IPS-NIHi7 (cell line): ENCODE measurements at regions not wholly inside any gene's neighbourhood (a gene's known extent, or its start where the extent isn't known, plus 50 kb on each side); places are given as distances from the start of the nearest gene placed in this dataset.
A peak's percentile ranks its signal among the peaks of the same experiment; 100 is the strongest.
"Not testable (repeated sequence)": the region's sequence is repeated elsewhere in the genome, so short reads cannot be mapped to it uniquely, and the experiment has no call there.

Experiments
- DNase-seq: peaks from one replicate; pipeline ENCODE4 v3.0.0; 2012; ENCODE audit warnings: mixed read lengths; ENCODE audit errors: extremely low spot score

DNA sequence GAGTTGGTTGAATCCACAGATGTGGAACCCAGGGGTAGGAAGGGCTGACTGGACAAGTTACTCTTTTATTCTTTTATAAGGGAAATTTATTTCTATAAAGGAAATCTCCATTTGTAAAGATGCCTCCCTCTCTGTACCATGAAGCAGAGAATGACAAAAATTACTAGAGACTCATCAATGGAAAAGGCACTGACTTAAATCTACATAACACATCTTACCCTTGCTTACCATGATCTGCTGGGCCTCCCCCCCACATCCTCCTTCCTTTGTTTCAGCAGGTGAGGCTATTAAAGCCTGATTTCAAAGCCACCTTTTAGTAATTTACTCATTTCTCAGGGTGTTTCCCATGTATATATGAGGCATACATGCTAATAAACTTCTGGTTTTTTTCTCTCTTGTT, 130.2 kb upstream of the HDDC2 start:
- DNase-seq = peak; percentile 23

DNA sequence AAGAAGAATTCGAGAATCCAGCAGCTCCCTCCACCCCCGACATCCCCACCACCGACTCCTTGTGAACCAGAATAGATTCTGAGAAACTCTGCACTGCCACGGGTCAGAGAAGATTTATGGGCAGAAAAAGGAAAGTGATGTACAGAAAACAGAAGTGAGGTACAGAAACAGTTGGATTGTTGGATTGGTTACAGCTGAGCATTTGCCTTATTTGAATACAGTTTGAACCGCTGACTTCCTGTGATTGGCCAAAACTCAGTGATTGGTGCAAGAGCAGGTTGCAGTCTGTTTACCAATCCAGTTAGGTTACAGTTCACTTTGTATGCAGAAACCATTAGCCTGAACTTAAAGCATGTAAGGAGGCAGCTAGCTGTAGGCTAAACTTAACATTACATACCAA, 131.2 kb upstream of the HDDC2 start:
- DNase-seq = no peak

GRCh38 chr6:125434760-125435159, 133.0 kb upstream of the HDDC2 start:
- DNase-seq = no peak

DNA sequence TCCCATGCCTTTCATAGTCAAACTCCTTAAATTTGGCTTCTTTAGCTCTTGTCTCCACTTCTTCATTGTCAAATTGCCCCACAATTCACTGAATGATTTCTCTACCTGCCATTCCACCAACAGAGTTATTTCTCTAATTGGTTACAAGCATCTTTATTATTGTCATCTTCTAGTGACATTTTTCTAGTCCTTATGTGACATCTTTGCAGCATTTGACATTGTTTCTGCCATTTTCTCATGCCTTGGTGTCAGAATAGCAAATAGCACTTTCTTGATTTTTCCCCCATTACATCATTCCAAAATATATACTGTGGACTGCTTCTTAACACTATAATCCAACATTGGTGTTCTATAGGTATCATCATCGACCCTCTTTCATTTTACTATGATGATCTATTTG, 137.7 kb upstream of the HDDC2 start:
- DNase-seq = no peak

DNA sequence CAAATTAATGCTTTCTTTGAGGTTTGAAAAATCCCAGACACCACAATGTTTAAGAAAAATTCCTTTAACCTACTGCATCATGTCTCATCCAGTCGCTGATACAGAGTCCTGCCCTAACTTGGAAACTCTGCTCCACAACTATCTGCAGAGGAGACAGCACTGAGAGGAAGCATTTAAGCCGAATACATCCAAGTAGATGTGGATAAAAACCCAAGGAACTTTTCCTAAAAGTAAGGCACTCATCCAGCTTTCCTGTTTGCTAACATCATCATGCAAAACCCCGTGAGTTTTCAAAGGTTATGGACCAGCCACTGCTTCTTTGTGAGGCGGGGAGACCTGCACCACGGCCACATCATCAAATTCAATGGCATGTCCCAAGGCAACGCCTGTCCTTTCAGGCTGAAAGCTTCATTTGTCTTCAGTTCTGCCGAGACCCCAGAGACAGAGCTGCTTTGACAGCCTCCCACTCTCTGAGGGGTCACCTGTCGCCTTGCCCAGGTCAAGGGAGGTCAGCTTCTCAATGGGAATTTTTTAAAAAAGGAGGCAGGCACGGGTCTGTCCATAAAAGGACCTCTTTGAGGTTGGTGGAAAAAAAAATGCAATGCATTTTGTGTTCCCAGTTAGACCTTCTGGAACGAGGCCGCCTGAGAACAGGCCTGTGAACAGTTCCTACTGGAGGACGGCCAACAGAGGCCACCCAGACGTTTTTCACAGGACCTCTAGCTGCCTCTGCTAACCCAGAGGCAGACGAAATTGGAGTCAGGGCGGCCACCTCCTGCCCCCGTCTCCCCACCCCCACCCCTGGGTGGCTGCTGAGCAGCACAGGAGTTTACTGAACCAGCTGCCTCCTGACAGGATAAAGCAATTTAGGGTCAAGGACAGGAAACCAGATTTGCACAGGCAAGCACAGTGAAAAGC, 142.5 kb upstream of the HDDC2 start:
- peak; percentile 31 for DNase-seq

DNA sequence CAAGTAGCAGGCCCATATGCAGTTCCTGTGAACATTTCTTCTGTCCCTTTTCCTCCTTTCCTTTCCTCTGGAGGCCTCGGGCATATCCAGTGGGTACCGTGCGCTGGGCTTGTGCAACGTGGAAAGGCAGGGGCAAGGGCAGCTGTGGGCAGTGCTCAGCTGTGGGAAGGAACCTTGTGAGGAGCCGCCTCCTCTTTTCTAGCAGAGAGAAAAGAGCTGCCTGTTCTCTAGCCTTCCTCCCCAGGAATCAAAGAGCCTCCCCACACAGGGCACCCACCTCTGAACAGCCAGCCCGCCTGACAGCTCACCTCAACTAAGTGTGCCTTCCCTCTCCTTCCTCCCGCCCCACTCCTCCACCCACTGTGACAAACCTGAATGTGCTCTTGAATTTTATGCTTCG, 143.3 kb upstream of the HDDC2 start:
- DNase-seq = no peak

- DNase-seq = no peak
Observed at GRCh38 chr6:125446011-125446410, 144.2 kb upstream of the HDDC2 start.

- no peak for DNase-seq
Observed at GRCh38 chr6:125451750-125452149, 150.0 kb upstream of the HDDC2 start.

- no peak for DNase-seq
Observed at GRCh38 chr6:125453516-125453915, 151.7 kb upstream of the HDDC2 start.

- DNase-seq = no peak
Observed at GRCh38 chr6:125454351-125454750, 152.6 kb upstream of the HDDC2 start.

DNA sequence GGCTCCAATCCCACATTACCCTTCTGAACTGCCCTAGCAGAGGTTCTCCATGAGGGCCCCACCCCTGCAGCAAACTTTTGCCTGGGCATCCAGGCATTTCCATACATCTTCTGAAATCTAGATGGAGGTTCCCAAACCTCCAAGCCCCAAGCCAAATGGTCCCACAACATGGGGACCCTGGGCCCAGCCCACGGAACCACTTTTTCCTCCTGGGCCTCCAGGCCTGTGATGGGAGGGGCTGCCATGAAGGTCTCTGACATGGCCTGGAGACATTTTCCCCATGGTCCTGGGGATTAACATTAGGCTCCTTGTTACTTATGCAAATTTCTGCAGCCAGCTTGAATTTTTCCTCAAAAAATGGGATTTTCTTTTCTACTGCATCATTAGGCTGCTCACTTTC, 156.7 kb upstream of the HDDC2 start:
- DNase-seq = not testable (repeated sequence)

DNA sequence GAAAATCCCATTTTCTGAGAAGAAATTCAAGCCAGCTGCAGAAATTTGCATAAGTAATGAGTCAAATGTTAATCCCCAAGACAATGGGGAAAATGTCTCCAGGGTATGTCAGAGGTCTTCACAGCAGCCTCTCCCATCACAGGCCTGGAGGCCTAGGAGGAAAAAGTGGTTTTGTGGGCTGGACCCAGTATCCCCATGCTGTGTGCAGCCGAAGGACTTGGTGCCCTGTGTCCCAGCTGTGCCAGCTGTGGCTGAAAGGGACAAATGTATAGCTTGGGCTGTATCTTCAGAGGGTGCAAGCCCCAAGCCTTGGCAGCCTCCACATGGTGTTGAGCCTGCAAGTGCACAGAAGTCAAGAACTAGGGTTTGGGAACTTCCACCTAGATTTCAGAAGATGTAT, 163.6 kb upstream of the HDDC2 start:
- not testable (repeated sequence) for DNase-seq

- no peak for DNase-seq
Observed at GRCh38 chr6:125469915-125470314, 168.1 kb upstream of the HDDC2 start.

GRCh38 chr6:125471667-125472066, 169.9 kb upstream of the HDDC2 start:
- no peak for DNase-seq

GRCh38 chr6:125474061-125474460, 172.3 kb upstream of the HDDC2 start:
- no peak for DNase-seq

DNA sequence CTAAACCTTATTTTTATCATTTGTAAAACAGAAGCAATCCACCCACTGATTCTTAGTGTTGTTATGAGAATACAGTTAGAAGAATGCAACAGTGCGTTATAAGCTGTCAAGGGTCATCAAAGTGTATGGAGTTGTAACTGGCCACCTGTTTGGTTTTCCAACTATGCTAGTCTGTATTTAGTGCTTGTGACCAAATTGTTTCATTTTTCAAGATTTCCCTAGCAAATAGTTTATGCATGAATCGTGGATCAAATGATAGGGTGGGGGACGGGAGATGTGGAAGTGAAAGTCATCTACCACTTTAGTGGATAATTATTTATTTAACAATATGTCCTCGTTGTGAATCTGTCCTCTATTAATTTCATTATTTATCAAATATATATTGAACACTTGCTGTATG, 175.4 kb upstream of the HDDC2 start:
- no peak for DNase-seq

GRCh38 chr6:125477844-125478243, 176.1 kb upstream of the HDDC2 start:
- no peak for DNase-seq

GRCh38 chr6:125480146-125480545, 178.4 kb upstream of the HDDC2 start:
- no peak for DNase-seq

- DNase-seq = no peak
Observed at GRCh38 chr6:125480571-125480970, 178.8 kb upstream of the HDDC2 start.

GRCh38 chr6:125481056-125481455, 179.3 kb upstream of the HDDC2 start:
- no peak for DNase-seq

- DNase-seq = no peak
Observed at GRCh38 chr6:125485757-125486156, 184.0 kb upstream of the HDDC2 start.

- DNase-seq = no peak
Observed at GRCh38 chr6:125486881-125487280, 185.1 kb upstream of the HDDC2 start.

DNA sequence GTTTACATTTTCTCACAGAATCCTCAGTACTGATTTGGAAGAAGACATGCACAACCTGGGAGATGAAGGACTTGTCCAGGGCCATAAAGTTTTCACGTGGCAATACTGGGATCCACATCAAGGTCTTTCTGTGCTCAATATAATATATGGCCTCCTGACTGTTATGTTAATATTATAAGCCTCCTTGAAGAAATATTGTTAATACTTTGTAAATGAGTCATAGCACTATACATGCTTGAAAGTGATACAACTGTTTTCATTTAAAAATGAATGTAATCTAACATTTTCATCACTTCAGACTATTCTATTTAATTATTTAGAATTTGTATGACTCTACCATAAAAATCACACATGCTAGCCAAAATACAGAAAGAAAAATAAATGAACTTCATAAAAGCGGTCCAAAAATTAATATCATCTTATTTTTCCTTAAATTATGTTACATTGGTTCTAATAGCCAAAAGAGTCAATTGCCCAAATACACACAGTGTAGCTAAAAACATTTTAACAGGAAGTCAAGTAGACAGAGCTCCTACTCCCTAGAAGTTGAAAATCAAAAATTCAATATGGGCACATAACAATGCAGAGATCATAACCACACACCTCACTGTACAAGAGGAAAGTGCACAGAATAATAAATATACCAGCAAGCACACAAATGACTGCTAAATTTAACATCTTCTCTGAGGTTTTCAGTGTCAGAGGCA, 188.0 kb upstream of the HDDC2 start:
- DNase-seq = no peak
